Aorta (tissue), 5 donors: ENCODE measurements at regions not wholly inside any gene's neighbourhood (a gene's known extent, or its start where the extent isn't known, plus 50 kb on each side); places are given as distances from the start of the nearest gene placed in this dataset.

ENCODE experiments used
- ATAC-seq: fragments of 200-7000 bp; cut with Tn5 transposase; one replicate; pipeline ENCODE4 v1.9.1; 2022; ENCODE audit warnings: moderate library complexity; ENCODE audit not compliant: low FRiP score
- DNase-seq, 2 donors: peaks; one replicate each; pipeline ENCODE4 v3.0.0-alpha.2; 2020
- H3K27ac ChIP-seq, 2 donors: one replicate each; pipeline ENCODE4 v1.5.1; 2013; ENCODE audit warnings: low read length in 2 of 2, mild to moderate bottlenecking in 2 of 2, moderate library complexity in 2 of 2, control low read depth in 1 of 2, inconsistent platforms in 1 of 2, low read depth in 1 of 2
- H3K27me3 ChIP-seq, 2 donors: one replicate each; pipeline ENCODE4 v1.6.1; 2013; ENCODE audit warnings: control low read depth in 1 of 2, low read length in 1 of 2, mild to moderate bottlenecking in 1 of 2, moderate library complexity in 1 of 2; ENCODE audit not compliant: insufficient read depth in 2 of 2, control insufficient read depth in 1 of 2
- H3K36me3 ChIP-seq, 2 donors: one replicate each; pipeline ENCODE4 v1.6.1; 2013; ENCODE audit warnings: control low read depth in 1 of 2, low read length in 1 of 2, mild to moderate bottlenecking in 1 of 2; ENCODE audit not compliant: insufficient read depth in 2 of 2, control insufficient read depth in 1 of 2
- H3K4me1 ChIP-seq, 2 donors: one replicate each; pipeline ENCODE4 v1.6.1; 2013; ENCODE audit warnings: low read length in 2 of 2, control low read depth in 1 of 2, mild to moderate bottlenecking in 1 of 2, moderate library complexity in 1 of 2; ENCODE audit not compliant: insufficient read depth in 2 of 2, control insufficient read depth in 1 of 2
- H3K4me3 ChIP-seq, 2 donors: one replicate each; pipeline ENCODE4 v1.5.1; 2013; ENCODE audit warnings: low read length in 2 of 2, control low read depth in 1 of 2, mild to moderate bottlenecking in 1 of 2
- H3K9me3 ChIP-seq: one replicate; pipeline ENCODE4 v1.6.1; 2013; ENCODE audit warnings: mild to moderate bottlenecking, low read length; ENCODE audit not compliant: control insufficient read depth
- WGBS, 2 donors: extraction: QIAGEN DNeasy Blood & Tissue Kit; methylation state at CpG; one replicate each; pipeline ENCODE4 v1.1.7; 2013; 5-methylcytosine and 5-hydroxymethylcytosine counted together
- intact Hi-C, 2 donors: fragments of 100-400 bp; cut with DNase I; formaldehyde crosslinking; loops; one replicate each; pipeline versions ENCODE4 v1.14.2 to v1.15.0; 2022
- donor health status: healthy with polysubstance abuse.
- donor health status: Bipolar disorder and iron deficiency.
- donor health status: DM: no; HTN: no; CAD: no.
- donor health status: DM: no; HTN: no; CAD: no.
- donor health status: DM: yes; HTN: yes; CAD: no.

DNA sequence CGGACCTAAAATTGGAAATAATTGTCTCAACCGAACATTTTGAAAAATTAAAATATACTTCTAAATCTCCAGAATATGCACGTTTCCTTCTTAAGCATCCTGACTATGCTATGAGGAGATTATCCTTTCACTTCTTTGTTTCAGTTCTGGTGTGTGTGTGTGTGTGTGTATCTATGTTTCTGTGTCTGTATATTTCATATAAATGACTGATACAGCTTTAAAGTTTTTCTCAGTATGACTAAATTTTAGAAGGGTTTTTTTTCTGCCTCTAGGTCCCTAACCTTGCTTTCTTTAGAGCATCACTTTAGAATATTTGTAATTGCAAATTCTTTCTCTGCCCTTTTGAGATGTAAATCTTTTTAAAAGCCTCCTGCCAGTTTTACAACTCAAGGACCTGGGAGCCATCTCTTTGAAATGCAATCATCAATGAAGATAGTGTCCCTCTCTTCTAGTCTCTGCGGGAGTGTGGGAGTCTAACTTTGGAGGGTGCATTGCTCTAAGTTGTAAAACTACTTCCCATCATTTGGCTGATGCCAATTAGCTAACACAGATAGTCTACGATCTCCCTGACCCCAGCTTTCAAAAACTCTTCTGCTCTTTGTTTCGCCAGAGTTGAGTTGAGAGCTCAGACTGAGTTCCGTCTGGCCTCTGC, 782.0 kb upstream of the ZWINT start:
- WGBS, 2 donors = 36 to 40% methylated on average over 7 of the region's 7 CpGs
- intact Hi-C loops = no loop called here
- Histone ChIP-seq H3K4me1 (no peaks in the 10 kb centered on the region), H3K4me3 (no peak overlapping the region), H3K36me3 (no peaks in the 10 kb centered on the region), H3K27ac (no peak overlapping the region), H3K9me3 (no peaks in the 10 kb centered on the region), H3K27me3 (no peaks in the 10 kb centered on the region)
- no peak for ATAC-seq
- no peak for DNase-seq

- Histone ChIP-seq H3K4me1 (no peaks in the 10 kb centered on the region), H3K9me3 (no peaks in the 10 kb centered on the region), H3K4me3 (no peak overlapping the region), H3K27ac (no peak overlapping the region), H3K27me3 (no peaks in the 10 kb centered on the region), H3K36me3 (no peaks in the 10 kb centered on the region)
- 95 to 100% methylated on average over 1 of the region's 1 CpG for WGBS, 2 donors
- no peak for DNase-seq
- intact Hi-C loops = no loop called here
- ATAC-seq = no peak
Measured at GRCh38 chr10:57141708-57142107, 780.6 kb upstream of the ZWINT start.

DNA sequence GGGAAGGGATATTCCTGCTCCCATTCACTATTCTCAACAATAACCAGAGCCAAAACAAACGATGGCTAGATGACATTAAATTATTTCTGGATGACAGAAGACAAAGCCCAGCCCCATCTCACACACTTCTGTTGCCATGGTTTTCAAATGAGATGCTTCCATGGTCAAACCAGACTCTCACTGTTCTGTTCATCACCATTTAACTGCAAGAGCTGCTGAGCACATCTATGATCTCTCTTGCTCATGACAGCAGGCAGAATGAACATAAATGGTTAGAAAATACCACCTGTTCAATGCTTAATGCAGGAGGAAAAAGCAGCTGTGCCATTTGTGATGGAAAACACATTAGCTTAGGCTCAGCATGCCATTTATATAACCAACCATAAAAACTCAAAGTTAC, 758.6 kb upstream of the ZWINT start:
- Histone ChIP-seq H3K9me3 (no peaks in the 10 kb centered on the region), H3K27ac (no peak overlapping the region), H3K4me3 (no peak overlapping the region), H3K4me1 (no peaks in the 10 kb centered on the region), H3K27me3 (no peaks in the 10 kb centered on the region), H3K36me3 (no peaks in the 10 kb centered on the region)
- intact Hi-C loops = no loop called here
- DNase-seq (no peak), ATAC-seq (no peak)
- WGBS, 2 donors = 31 to 51% methylated on average over 1 of the region's 1 CpG

DNA sequence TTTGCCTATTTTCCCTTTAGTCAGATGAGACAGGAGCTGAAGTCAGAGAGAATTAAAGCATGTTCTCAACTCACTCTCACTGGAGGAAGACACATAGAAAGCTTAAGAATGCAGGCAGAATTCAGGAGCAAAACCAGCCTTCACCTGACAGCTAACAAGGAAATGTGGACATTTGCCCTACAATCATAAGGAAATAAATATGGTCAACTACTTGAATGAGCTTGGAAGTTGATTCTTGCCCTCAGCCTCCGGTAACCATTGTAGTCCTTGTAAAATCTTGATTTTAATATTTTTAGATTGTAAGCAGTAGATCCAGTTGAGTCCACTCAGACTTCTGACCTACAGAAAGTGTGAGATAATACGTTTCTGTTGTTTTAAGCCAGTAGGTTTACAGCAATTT, 752.5 kb upstream of the ZWINT start:
- no peak for DNase-seq
- Histone ChIP-seq H3K4me1 (no peaks in the 10 kb centered on the region), H3K27ac (no peak overlapping the region), H3K4me3 (no peak overlapping the region), H3K36me3 (no peaks in the 10 kb centered on the region), H3K27me3 (no peaks in the 10 kb centered on the region), H3K9me3 (no peaks in the 10 kb centered on the region)
- WGBS, 2 donors = 74 to 75% methylated on average over 2 of the region's 2 CpGs
- no peak for ATAC-seq
- intact Hi-C loops = no loop called here

DNA sequence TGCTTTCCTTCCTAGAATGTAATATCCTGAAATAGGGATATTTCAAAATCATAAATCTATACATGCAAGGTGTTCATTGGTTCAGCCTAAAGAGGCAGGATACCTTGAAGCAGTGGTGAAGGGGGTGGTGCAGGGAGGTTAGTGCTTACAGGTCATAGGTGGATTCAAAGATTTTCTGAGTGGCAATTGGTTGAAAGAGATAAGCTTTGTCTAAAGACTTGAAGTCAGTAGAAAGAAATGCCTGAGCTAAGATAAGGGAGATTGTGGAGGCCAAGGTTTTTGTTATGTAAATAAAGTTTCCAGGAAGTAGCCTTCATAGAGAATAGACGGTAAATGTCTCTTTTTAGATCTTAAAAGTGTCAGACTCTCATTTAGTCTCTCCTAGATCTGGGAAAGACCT, 741.2 kb upstream of the ZWINT start:
- H3K4me3 ChIP-seq = no peak overlapping the region
- intact Hi-C loops = no loop called here
- no peak overlapping the region for H3K27ac ChIP-seq
- WGBS, 2 donors = 3 to 5% methylated on average over 1 of the region's 1 CpG
- H3K36me3 ChIP-seq = no peaks in the 10 kb centered on the region
- DNase-seq (no peak), ATAC-seq (no peak)
- H3K9me3 ChIP-seq = no peaks in the 10 kb centered on the region
- no peaks in the 10 kb centered on the region for H3K27me3 ChIP-seq
- no peaks in the 10 kb centered on the region for H3K4me1 ChIP-seq

GRCh38 chr10:57098146-57098545, 737.1 kb upstream of the ZWINT start:
- no peak for ATAC-seq
- Histone ChIP-seq H3K27me3 (no peaks in the 10 kb centered on the region), H3K9me3 (peaks cover 3% of the 10 kb centered on the region), H3K4me1 (no peaks in the 10 kb centered on the region), H3K36me3 (no peaks in the 10 kb centered on the region), H3K4me3 (no peak overlapping the region), H3K27ac (no peak overlapping the region)
- intact Hi-C loops = no loop called here
- no peak for DNase-seq
- WGBS, 2 donors = 74 to 82% methylated on average over 2 of the region's 2 CpGs

DNA sequence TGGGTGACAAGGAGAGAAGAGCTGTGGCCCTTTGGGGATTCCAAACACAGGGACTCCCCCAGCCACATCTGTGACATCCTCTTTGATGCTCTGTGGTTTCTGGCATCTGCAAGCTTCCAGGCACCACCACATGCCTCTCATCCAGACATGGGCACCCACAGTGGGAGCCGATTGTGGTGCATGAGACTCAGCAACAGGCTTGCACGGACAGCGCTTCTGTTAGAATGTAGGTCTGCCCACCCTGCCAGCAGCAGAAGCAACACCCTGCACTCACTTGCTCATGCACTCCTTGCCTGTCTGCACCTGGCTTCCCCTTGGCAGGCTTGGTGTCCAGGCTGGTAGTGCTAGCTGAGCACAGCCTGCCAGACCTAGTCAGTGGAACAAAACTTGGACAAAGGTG, 735.0 kb upstream of the ZWINT start:
- Histone ChIP-seq H3K27ac (no peak overlapping the region), H3K27me3 (no peaks in the 10 kb centered on the region), H3K4me3 (no peak overlapping the region), H3K36me3 (no peaks in the 10 kb centered on the region), H3K4me1 (no peaks in the 10 kb centered on the region), H3K9me3 (peaks cover 3% of the 10 kb centered on the region)
- DNase-seq (no peak), ATAC-seq (no peak)
- intact Hi-C loops = no loop called here
- WGBS, 2 donors = 95 to 97% methylated on average over 3 of the region's 3 CpGs

- DNase-seq (no peak), ATAC-seq (no peak)
- WGBS, 2 donors = 90% methylated on average over 7 of the region's 7 CpGs
- Histone ChIP-seq H3K4me3 (no peak overlapping the region), H3K27ac (no peak overlapping the region), H3K9me3 (peaks cover 3% of the 10 kb centered on the region), H3K4me1 (no peaks in the 10 kb centered on the region), H3K36me3 (no peaks in the 10 kb centered on the region), H3K27me3 (no peaks in the 10 kb centered on the region)
- intact Hi-C loops = no loop called here
Measured at GRCh38 chr10:57094965-57095364, 733.9 kb upstream of the ZWINT start.

DNA sequence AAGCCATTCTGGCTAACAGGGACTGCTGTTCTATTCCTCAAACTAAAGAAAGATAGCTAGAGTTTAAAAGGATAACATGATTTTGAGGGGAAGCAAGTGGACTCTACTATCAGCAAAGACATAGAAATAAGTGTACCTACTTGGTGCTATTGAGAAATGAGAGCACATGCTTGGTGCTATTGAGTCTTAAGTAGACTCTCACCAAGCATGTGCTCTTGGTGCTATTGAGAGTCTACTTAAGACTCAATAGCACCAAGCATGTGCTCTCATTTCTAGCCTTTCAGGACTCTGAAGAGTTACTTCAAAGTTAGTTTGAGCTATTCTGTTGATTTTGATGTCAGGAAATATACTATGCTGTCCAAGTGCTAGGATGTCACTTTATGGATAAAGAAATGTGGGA, 733.0 kb upstream of the ZWINT start:
- H3K4me1 ChIP-seq = no peaks in the 10 kb centered on the region
- intact Hi-C loops = no loop called here
- H3K27ac ChIP-seq = no peak overlapping the region
- H3K9me3 ChIP-seq = peaks cover 3% of the 10 kb centered on the region
- no peaks in the 10 kb centered on the region for H3K36me3 ChIP-seq
- H3K4me3 ChIP-seq = no peak overlapping the region
- no peak for DNase-seq
- no peak for ATAC-seq
- H3K27me3 ChIP-seq = no peaks in the 10 kb centered on the region
